HepG2 (cell line): ENCODE measurements at regions not wholly inside any gene's neighbourhood (a gene's known extent, or its start where the extent isn't known, plus 50 kb on each side); places are given as distances from the start of the nearest gene placed in this dataset.

Experiments
- ATAC-seq: fragments of 200-7000 bp; cut with Tn5 transposase; 3 replicates; pipeline ENCODE4 v1.9.1; 2020; ENCODE audit warnings: mild to moderate bottlenecking, moderate library complexity
- BruUV-seq: library from RNA; stranded (reverse); fragments of 400-500 nt; replicated peaks from 2 replicates; lab custom pipeline; 2021; lab: Mats Ljungman, UMichigan
- CTCF ChIA-PET: fragments of 300-600 bp; formaldehyde crosslinking; extraction: SDS; loops from one replicate; lab custom pipeline; 2021; ENCODE audit warnings: low total read pairs, inconsistent platforms, low intra/inter-chr PET ratio; lab: Yijun Ruan, JAX
- POLR2A ChIA-PET: fragments of 350-600 bp; sonication (Branson Sonifier 250); formaldehyde crosslinking; loops from one replicate; lab custom pipeline; 2020; ENCODE audit warnings: antibody characterized with exemption, inconsistent platforms; lab: Yijun Ruan, JAX
- DNase-seq: peaks from one replicate; pipeline ENCODE4 v3.0.0-alpha.2; 2015; ENCODE audit warnings: low spot score
- FAIRE-seq: peaks from 3 replicates; lab custom pipeline; 2011; peaks lifted over from hg19 to GRCh38; lab: Jason Lieb, UNC
- H2AFZ ChIP-seq: one replicate; pipeline ENCODE4 v1.6.1; 2011; ENCODE audit warnings: low read length, inconsistent platforms
- H3K27ac ChIP-seq: fragments of 300-600 bp; 3 replicates; pipeline ENCODE4 v1.8.0; 2011; ENCODE audit warnings: mixed run types, mild to moderate bottlenecking, mixed read lengths, low read length, inconsistent platforms; ENCODE audit not compliant: insufficient read depth; ENCODE audit errors: extremely low read length
- H3K27me3 ChIP-seq, 2 experiments: fragments of 200-600 bp in 1 of 2; 2 replicates in 1 of 2; 3 replicates in 1 of 2; pipeline versions ENCODE4 v1.6.0 to v1.8.0; 2011; ENCODE audit warnings: low read length in 2 of 2, mild to moderate bottlenecking in 2 of 2, moderate library complexity in 2 of 2, inconsistent platforms in 1 of 2; ENCODE audit not compliant: insufficient read depth in 2 of 2, control insufficient read depth in 1 of 2
- H3K36me3 ChIP-seq, 2 experiments: fragments of 200-600 bp in 1 of 2; replicated peaks in 1 of 2; 2 replicates in 1 of 2; 3 replicates in 1 of 2; pipeline versions ENCODE4 v1.5.1 to v1.8.0; 2011; ENCODE audit warnings: low read length in 2 of 2, inconsistent platforms in 1 of 2; ENCODE audit not compliant: insufficient read depth in 2 of 2, control insufficient read depth in 1 of 2
- H3K4me1 ChIP-seq: 2 replicates; pipeline ENCODE4 v1.5.1; 2012; ENCODE audit warnings: low read length, inconsistent platforms; ENCODE audit not compliant: insufficient read depth
- H3K4me2 ChIP-seq: 2 replicates; pipeline ENCODE4 v1.6.0; 2011; ENCODE audit warnings: low read depth, low read length, inconsistent platforms
- H3K4me3 ChIP-seq, 3 experiments: fragments of 200-600 bp in 1 of 3; sonication (generic), shearing (Covaris generic) in 1 of 3; replicated peaks in 1 of 3; 2 replicates each; pipeline ENCODE4 v1.5.1; 2011 to 2016; ENCODE audit warnings: low read length in 3 of 3, inconsistent platforms in 2 of 3, low read depth in 2 of 3, mild to moderate bottlenecking in 2 of 3, control low read depth in 1 of 3, mixed read lengths in 1 of 3; ENCODE audit not compliant: insufficient read depth in 1 of 3
- H3K79me2 ChIP-seq: one replicate; pipeline ENCODE4 v1.6.1; 2011; ENCODE audit warnings: low read length, inconsistent platforms; ENCODE audit not compliant: insufficient read depth
- H3K9ac ChIP-seq: 2 replicates; pipeline ENCODE4 v1.6.0; 2011; ENCODE audit warnings: mild to moderate bottlenecking, low read depth, low read length, inconsistent platforms; ENCODE audit not compliant: insufficient read depth
- H3K9me3 ChIP-seq: 2 replicates; pipeline ENCODE4 v1.5.1; 2012; ENCODE audit warnings: mild to moderate bottlenecking, low read length
- H4K20me1 ChIP-seq: 2 replicates; pipeline ENCODE4 v1.6.0; 2011; ENCODE audit warnings: inconsistent platforms, mild to moderate bottlenecking, low read length, moderate library complexity; ENCODE audit not compliant: insufficient read depth
- CEBPZ ChIP-seq: IDR thresholded peaks from 2 replicates; pipeline ENCODE4 v1.6.1; 2012; ENCODE audit warnings: low read length, improper control_type of control experiment
- EZH2 ChIP-seq: conservative IDR thresholded peaks from 2 replicates; pipeline ENCODE4 v1.6.1; 2012; ENCODE audit warnings: mild to moderate bottlenecking, low read depth, low read length, moderate library complexity
- SOX6 ChIP-seq, 2 experiments: fragments of 450-650 bp in 1 of 2; sonication (generic) in 1 of 2; formaldehyde crosslinking in 1 of 2; IDR thresholded peaks; 2 replicates each; pipeline versions ENCODE4 v1.4.0 to v1.6.1; 2017 to 2020; ENCODE audit warnings: antibody characterized with exemption in 1 of 2, mild to moderate bottlenecking in 1 of 2, missing genetic modification reagents in 1 of 2
- TBX3 ChIP-seq: fragments of 450-650 bp; IDR thresholded peaks from 2 replicates; pipeline ENCODE4 v1.6.1; 2017; ENCODE audit warnings: antibody characterized with exemption, mild to moderate bottlenecking, inconsistent platforms, borderline replicate concordance
- ZBTB1 ChIP-seq: sonication (generic); formaldehyde crosslinking; IDR thresholded peaks from 2 replicates; pipeline ENCODE4 v1.4.0; 2020; ENCODE audit warnings: missing genetic modification reagents, borderline replicate concordance
- ZFP41 ChIP-seq: sonication (generic); formaldehyde crosslinking; IDR thresholded peaks from 2 replicates; pipeline ENCODE4 v1.4.0; 2020; ENCODE audit warnings: mild to moderate bottlenecking, missing genetic modification reagents, borderline replicate concordance
- ZMAT3 ChIP-seq: sonication (generic); formaldehyde crosslinking; conservative IDR thresholded peaks from 2 replicates; pipeline ENCODE4 v1.7.0; 2021; ENCODE audit warnings: missing genetic modification reagents
- ZNF570 ChIP-seq: sonication (generic); formaldehyde crosslinking; IDR thresholded peaks from 2 replicates; pipeline ENCODE4 v1.4.0; 2020; ENCODE audit warnings: mild to moderate bottlenecking, missing genetic modification reagents, borderline replicate concordance
- ZNF589 ChIP-seq: sonication (generic); formaldehyde crosslinking; conservative IDR thresholded peaks from 2 replicates; pipeline ENCODE4 v1.8.0; 2022; ENCODE audit warnings: mild to moderate bottlenecking, moderate library complexity, missing genetic modification reagents
- ZNF703 ChIP-seq: sonication (generic); formaldehyde crosslinking; IDR thresholded peaks from 2 replicates; pipeline ENCODE4 v1.5.1; 2020; ENCODE audit warnings: missing genetic modification reagents, mild to moderate bottlenecking, moderate library complexity, borderline replicate concordance
- ZSCAN29 ChIP-seq: sonication (generic); formaldehyde crosslinking; conservative IDR thresholded peaks from 2 replicates; pipeline ENCODE4 v1.4.0; 2020; ENCODE audit warnings: mild to moderate bottlenecking, missing genetic modification reagents
- WGBS: methylation state at CpG from one replicate; pipeline ENCODE4 v1.1.6; 2017; ENCODE audit warnings: low lambda C conversion rate; 5-methylcytosine and 5-hydroxymethylcytosine counted together
- in situ Hi-C: cut with HindIII; loops from 2 replicates; pipeline ENCODE4 v1.10.0; 2017; ENCODE audit warnings: low pct_unique_long_range_greater_than_20kb; ENCODE audit not compliant: extremely low pct_ligation_motif_present
- intact Hi-C: fragments of 100-400 bp; cut with micrococcal nuclease; formaldehyde crosslinking; loops from one replicate; pipeline ENCODE4 v1.10.0; 2022; ENCODE audit not compliant: unreplicated experiment
- TF ChIP-seq, protein P1 (sequence below): sonication (generic); formaldehyde crosslinking; IDR thresholded peaks from 2 replicates; pipeline ENCODE4 v1.4.0; 2020; ENCODE audit warnings: missing genetic modification reagents, mild to moderate bottlenecking, borderline replicate concordance

DNA sequence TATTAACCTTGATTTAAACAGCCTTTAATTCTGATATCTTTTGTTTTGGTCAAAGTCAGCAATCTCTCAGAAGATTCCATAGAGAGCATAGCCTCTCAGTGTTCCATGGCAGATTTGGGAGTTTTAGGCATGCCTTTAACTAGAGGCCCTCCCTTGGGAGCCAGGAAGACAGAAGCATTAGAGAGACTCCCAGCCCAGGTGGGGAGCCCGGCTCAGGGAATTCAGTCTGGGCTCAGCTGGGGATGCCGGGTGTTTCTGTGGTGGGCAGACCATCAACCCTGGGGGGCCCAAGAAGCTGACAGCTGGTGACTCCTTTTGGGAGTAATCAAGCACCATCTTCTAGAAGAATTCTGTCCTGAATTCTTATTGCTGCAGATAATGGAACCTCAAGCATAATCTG, 99.7 kb upstream of the CELF4 start:
- Histone ChIP-seq H3K4me3 (no peak overlapping the region), H3K36me3 (no peaks in the 10 kb centered on the region), H3K79me2 (no peaks in the 10 kb centered on the region), H3K4me1 (no peaks in the 10 kb centered on the region), H2AFZ (no peak overlapping the region), H3K4me2 (no peak overlapping the region), H3K9me3 (no peaks in the 10 kb centered on the region), H3K27ac (no peak overlapping the region), H3K27me3 (peaks cover 0 to 6% of the 10 kb centered on the region in 2 experiments; a peak in 2 of 5 replicates), H3K9ac (no peak overlapping the region), H4K20me1 (no peaks in the 10 kb centered on the region)
- ChIA-PET POLR2A (no interaction called here), CTCF (no interaction called here)
- 20% methylated on average over 1 of the region's 2 CpGs for WGBS
- FAIRE-seq (no peak), DNase-seq (no peak), ATAC-seq (no peak)
- in situ Hi-C loops (no loop called here), intact Hi-C loops (no loop called here)
- BruUV-seq = no TSS peak
- no peak for TF ChIP-seq ZFP41 (CRISPR knock-in tag)
- TF ChIP-seq, protein P1, sequence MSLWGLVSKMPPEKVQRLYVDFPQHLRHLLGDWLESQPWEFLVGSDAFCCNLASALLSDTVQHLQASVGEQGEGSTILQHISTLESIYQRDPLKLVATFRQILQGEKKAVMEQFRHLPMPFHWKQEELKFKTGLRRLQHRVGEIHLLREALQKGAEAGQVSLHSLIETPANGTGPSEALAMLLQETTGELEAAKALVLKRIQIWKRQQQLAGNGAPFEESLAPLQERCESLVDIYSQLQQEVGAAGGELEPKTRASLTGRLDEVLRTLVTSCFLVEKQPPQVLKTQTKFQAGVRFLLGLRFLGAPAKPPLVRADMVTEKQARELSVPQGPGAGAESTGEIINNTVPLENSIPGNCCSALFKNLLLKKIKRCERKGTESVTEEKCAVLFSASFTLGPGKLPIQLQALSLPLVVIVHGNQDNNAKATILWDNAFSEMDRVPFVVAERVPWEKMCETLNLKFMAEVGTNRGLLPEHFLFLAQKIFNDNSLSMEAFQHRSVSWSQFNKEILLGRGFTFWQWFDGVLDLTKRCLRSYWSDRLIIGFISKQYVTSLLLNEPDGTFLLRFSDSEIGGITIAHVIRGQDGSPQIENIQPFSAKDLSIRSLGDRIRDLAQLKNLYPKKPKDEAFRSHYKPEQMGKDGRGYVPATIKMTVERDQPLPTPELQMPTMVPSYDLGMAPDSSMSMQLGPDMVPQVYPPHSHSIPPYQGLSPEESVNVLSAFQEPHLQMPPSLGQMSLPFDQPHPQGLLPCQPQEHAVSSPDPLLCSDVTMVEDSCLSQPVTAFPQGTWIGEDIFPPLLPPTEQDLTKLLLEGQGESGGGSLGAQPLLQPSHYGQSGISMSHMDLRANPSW (CRISPR knock-in tag) = no peak
- no peak for TF ChIP-seq CEBPZ
- no peak for TF ChIP-seq ZSCAN29 (CRISPR knock-in tag)
- TF ChIP-seq ZNF703 = no peak
- no peak for TF ChIP-seq SOX6 (IDR thresholded peaks at IDR 0.05)
- no peak for TF ChIP-seq SOX6 (CRISPR knock-in tag; IDR thresholded peaks at IDR 0.05)
- TF ChIP-seq TBX3 = no peak
- TF ChIP-seq ZNF589 (CRISPR knock-in tag) = no peak
- no peak for TF ChIP-seq ZNF570 (CRISPR knock-in tag)
- no peak for TF ChIP-seq ZBTB1 (CRISPR knock-in tag)
- TF ChIP-seq EZH2 = no peak
- no peak for TF ChIP-seq ZMAT3 (CRISPR knock-in tag)
- TF ChIP-seq, all 625 proteins: peak for 0
